ENCODE measurements at regions not wholly inside any gene's neighbourhood (a gene's known extent, or its start where the extent isn't known, plus 50 kb on each side); places are given as distances from the start of the nearest gene placed in this dataset.
"Not testable (repeated sequence)": the region's sequence is repeated elsewhere in the genome, so short reads cannot be mapped to it uniquely, and the experiment has no call there.

GRCh38 chr15:99845009-99845408 lies 111.8 kb upstream of the LYSMD4 start:
- no peaks in the 10 kb centered on the region for H3K27me3 ChIP-seq (ENCODE audit: control insufficient read depth in 1 of 2, insufficient read depth in 2 of 2, low read length in 1 of 2)
- WGBS, 2 donors = 59 to 73% methylated on average over 3 of the region's 3 CpGs
- intact Hi-C loops (cut with DNase I) = no loop called here
- ATAC-seq (ENCODE audit: low FRiP score) (no peak), DNase-seq (no peak)
- H3K27ac ChIP-seq (ENCODE audit: low read depth in 1 of 2, low read length in 2 of 2) = no peak overlapping the region
- H3K9me3 ChIP-seq (ENCODE audit: control insufficient read depth, low read length) = no peaks in the 10 kb centered on the region
- no peak overlapping the region for H3K4me3 ChIP-seq (ENCODE audit: low read length in 2 of 2)
- no peaks in the 10 kb centered on the region for H3K36me3 ChIP-seq (ENCODE audit: control insufficient read depth in 1 of 2, insufficient read depth in 2 of 2, low read length in 1 of 2)
- no peaks in the 10 kb centered on the region for H3K4me1 ChIP-seq (ENCODE audit: control insufficient read depth in 1 of 2, insufficient read depth in 2 of 2, low read length in 2 of 2)

- intact Hi-C loops (cut with DNase I) = no loop called here
- WGBS, 2 donors = 68 to 75% methylated on average over 8 of the region's 8 CpGs
Observed at GRCh38 chr15:99844150-99844549, 110.9 kb upstream of the LYSMD4 start.

GRCh38 chr15:99842071-99842470 lies 108.8 kb upstream of the LYSMD4 start:
- no peak for ATAC-seq (ENCODE audit: low FRiP score)
- H3K27me3 ChIP-seq (ENCODE audit: control insufficient read depth in 1 of 2, insufficient read depth in 2 of 2, low read length in 1 of 2) = no peaks in the 10 kb centered on the region
- DNase-seq = no peak
- no peak overlapping the region for H3K27ac ChIP-seq (ENCODE audit: low read depth in 1 of 2, low read length in 2 of 2)
- no peaks in the 10 kb centered on the region for H3K36me3 ChIP-seq (ENCODE audit: control insufficient read depth in 1 of 2, insufficient read depth in 2 of 2, low read length in 1 of 2)
- no peaks in the 10 kb centered on the region for H3K4me1 ChIP-seq (ENCODE audit: control insufficient read depth in 1 of 2, insufficient read depth in 2 of 2, low read length in 2 of 2)
- WGBS, 2 donors = 82 to 89% methylated on average over 1 of the region's 1 CpG
- no peak overlapping the region for H3K4me3 ChIP-seq (ENCODE audit: low read length in 2 of 2)
- intact Hi-C loops (cut with DNase I) = no loop called here
- H3K9me3 ChIP-seq (ENCODE audit: control insufficient read depth, low read length) = no peaks in the 10 kb centered on the region

More at GRCh38 chr15:99844150-99844549, 110.9 kb upstream of the LYSMD4 start:
- Histone ChIP-seq H3K9me3 (ENCODE audit: control insufficient read depth, low read length) (no peaks in the 10 kb centered on the region), H3K27me3 (ENCODE audit: control insufficient read depth in 1 of 2, insufficient read depth in 2 of 2, low read length in 1 of 2) (no peaks in the 10 kb centered on the region), H3K4me3 (ENCODE audit: low read length in 2 of 2) (no peak overlapping the region), H3K36me3 (ENCODE audit: control insufficient read depth in 1 of 2, insufficient read depth in 2 of 2, low read length in 1 of 2) (no peaks in the 10 kb centered on the region), H3K4me1 (ENCODE audit: control insufficient read depth in 1 of 2, insufficient read depth in 2 of 2, low read length in 2 of 2) (no peaks in the 10 kb centered on the region), H3K27ac (ENCODE audit: low read depth in 1 of 2, low read length in 2 of 2) (no peak overlapping the region)
- ATAC-seq (ENCODE audit: low FRiP score) (no peak), DNase-seq (no peak)

GRCh38 chr15:99826157-99826780 lies 93.0 kb upstream of the LYSMD4 start:
- H3K4me3 ChIP-seq (ENCODE audit: low read length in 2 of 2) = no peak overlapping the region
- no peaks in the 10 kb centered on the region for H3K9me3 ChIP-seq (ENCODE audit: control insufficient read depth, low read length)
- no peak for ATAC-seq (ENCODE audit: low FRiP score)
- no peak for DNase-seq
- 87 to 92% methylated on average over 4 of the region's 4 CpGs for WGBS, 2 donors
- H3K27me3 ChIP-seq (ENCODE audit: control insufficient read depth in 1 of 2, insufficient read depth in 2 of 2, low read length in 1 of 2) = no peaks in the 10 kb centered on the region
- H3K27ac ChIP-seq (ENCODE audit: low read depth in 1 of 2, low read length in 2 of 2) = no peak overlapping the region
- H3K36me3 ChIP-seq (ENCODE audit: control insufficient read depth in 1 of 2, insufficient read depth in 2 of 2, low read length in 1 of 2) = peaks cover 0 to 3% of the 10 kb centered on the region in 2 donors
- no peaks in the 10 kb centered on the region for H3K4me1 ChIP-seq (ENCODE audit: control insufficient read depth in 1 of 2, insufficient read depth in 2 of 2, low read length in 2 of 2)
- intact Hi-C loops (cut with DNase I) = no loop called here

GRCh38 chr15:99823346-99823745 lies 90.1 kb upstream of the LYSMD4 start:
- Histone ChIP-seq H3K27me3 (ENCODE audit: control insufficient read depth in 1 of 2, insufficient read depth in 2 of 2, low read length in 1 of 2) (no peaks in the 10 kb centered on the region), H3K9me3 (ENCODE audit: control insufficient read depth, low read length) (no peaks in the 10 kb centered on the region), H3K4me1 (ENCODE audit: control insufficient read depth in 1 of 2, insufficient read depth in 2 of 2, low read length in 2 of 2) (no peaks in the 10 kb centered on the region), H3K4me3 (ENCODE audit: low read length in 2 of 2) (no peak overlapping the region), H3K27ac (ENCODE audit: low read depth in 1 of 2, low read length in 2 of 2) (no peak overlapping the region), H3K36me3 (ENCODE audit: control insufficient read depth in 1 of 2, insufficient read depth in 2 of 2, low read length in 1 of 2) (peaks cover 2 to 3% of the 10 kb centered on the region in 2 donors)
- 97 to 98% methylated on average over 5 of the region's 5 CpGs for WGBS, 2 donors
- no peak for ATAC-seq (ENCODE audit: low FRiP score)
- DNase-seq = no peak
- intact Hi-C loops (cut with DNase I) = no loop called here

- intact Hi-C loops (cut with DNase I) = no loop called here
Observed at GRCh38 chr15:99819981-99820718, 86.9 kb upstream of the LYSMD4 start.

GRCh38 chr15:99818872-99819271 lies 85.6 kb upstream of the LYSMD4 start:
- Histone ChIP-seq H3K4me3 (ENCODE audit: low read length in 2 of 2) (no peak overlapping the region), H3K4me1 (ENCODE audit: control insufficient read depth in 1 of 2, insufficient read depth in 2 of 2, low read length in 2 of 2) (no peaks in the 10 kb centered on the region), H3K27ac (ENCODE audit: low read depth in 1 of 2, low read length in 2 of 2) (no peak overlapping the region), H3K36me3 (ENCODE audit: control insufficient read depth in 1 of 2, insufficient read depth in 2 of 2, low read length in 1 of 2) (peaks cover 0 to 9% of the 10 kb centered on the region in 2 donors), H3K9me3 (ENCODE audit: control insufficient read depth, low read length) (no peaks in the 10 kb centered on the region), H3K27me3 (ENCODE audit: control insufficient read depth in 1 of 2, insufficient read depth in 2 of 2, low read length in 1 of 2) (no peaks in the 10 kb centered on the region)
- ATAC-seq (ENCODE audit: low FRiP score) (no peak), DNase-seq (no peak)
- WGBS, 2 donors = 97 to 98% methylated on average over 3 of the region's 3 CpGs
- intact Hi-C loops (cut with DNase I) = no loop called here

More at GRCh38 chr15:99819981-99820718, 86.9 kb upstream of the LYSMD4 start:
- Histone ChIP-seq H3K4me3 (ENCODE audit: low read length in 2 of 2) (no peak overlapping the region), H3K27ac (ENCODE audit: low read depth in 1 of 2, low read length in 2 of 2) (no peak overlapping the region), H3K36me3 (ENCODE audit: control insufficient read depth in 1 of 2, insufficient read depth in 2 of 2, low read length in 1 of 2) (peaks cover 0 to 9% of the 10 kb centered on the region in 2 donors), H3K9me3 (ENCODE audit: control insufficient read depth, low read length) (no peaks in the 10 kb centered on the region), H3K27me3 (ENCODE audit: control insufficient read depth in 1 of 2, insufficient read depth in 2 of 2, low read length in 1 of 2) (no peaks in the 10 kb centered on the region), H3K4me1 (ENCODE audit: control insufficient read depth in 1 of 2, insufficient read depth in 2 of 2, low read length in 2 of 2) (no peaks in the 10 kb centered on the region)
- DNase-seq (no peak), ATAC-seq (ENCODE audit: low FRiP score) (no peak)
- WGBS, 2 donors = 95 to 98% methylated on average over 2 of the region's 2 CpGs

GRCh38 chr15:99816862-99817261 lies 83.6 kb upstream of the LYSMD4 start:
- H3K4me1 ChIP-seq (ENCODE audit: control insufficient read depth in 1 of 2, insufficient read depth in 2 of 2, low read length in 2 of 2); H3K27ac ChIP-seq (ENCODE audit: low read depth in 1 of 2, low read length in 2 of 2); ATAC-seq (ENCODE audit: low FRiP score); H3K27me3 ChIP-seq (ENCODE audit: control insufficient read depth in 1 of 2, insufficient read depth in 2 of 2, low read length in 1 of 2); H3K9me3 ChIP-seq (ENCODE audit: control insufficient read depth, low read length); intact Hi-C loops (cut with DNase I); DNase-seq; H3K36me3 ChIP-seq (ENCODE audit: control insufficient read depth in 1 of 2, insufficient read depth in 2 of 2, low read length in 1 of 2); H3K4me3 ChIP-seq (ENCODE audit: low read length in 2 of 2): not testable (repeated sequence)
- 72 to 77% methylated on average over 2 of the region's 2 CpGs for WGBS, 2 donors

GRCh38 chr15:99810663-99811062 lies 77.4 kb upstream of the LYSMD4 start:
- DNase-seq; H3K27ac ChIP-seq (ENCODE audit: low read depth in 1 of 2, low read length in 2 of 2); H3K9me3 ChIP-seq (ENCODE audit: control insufficient read depth, low read length); H3K4me3 ChIP-seq (ENCODE audit: low read length in 2 of 2); ATAC-seq (ENCODE audit: low FRiP score); H3K27me3 ChIP-seq (ENCODE audit: control insufficient read depth in 1 of 2, insufficient read depth in 2 of 2, low read length in 1 of 2); H3K36me3 ChIP-seq (ENCODE audit: control insufficient read depth in 1 of 2, insufficient read depth in 2 of 2, low read length in 1 of 2); intact Hi-C loops (cut with DNase I); H3K4me1 ChIP-seq (ENCODE audit: control insufficient read depth in 1 of 2, insufficient read depth in 2 of 2, low read length in 2 of 2): not testable (repeated sequence)
- 96 to 98% methylated on average over 2 of the region's 2 CpGs for WGBS, 2 donors
